GM12878 (cell line): ENCODE measurements at regions not wholly inside any gene's neighbourhood (a gene's known extent, or its start where the extent isn't known, plus 50 kb on each side); places are given as distances from the start of the nearest gene placed in this dataset.

Source experiments
- CHD4 ChIP-seq: fragments of 200-600 bp; sonication (generic); IDR thresholded peaks from 2 replicates; pipeline ENCODE4 v1.6.1; 2016; ENCODE audit warnings: mild to moderate bottlenecking
- CTCF ChIP-seq, 3 experiments: IDR thresholded peaks in 2 of 3; conservative IDR thresholded peaks in 1 of 3; 2 replicates each; pipeline ENCODE4 v1.5.1; 2011; ENCODE audit warnings: low read depth in 3 of 3, low read length in 3 of 3, mild to moderate bottlenecking in 3 of 3, control low read depth in 2 of 3, moderate library complexity in 2 of 3, inconsistent platforms in 1 of 3, mixed read lengths in 1 of 3; ENCODE audit not compliant: control insufficient read depth in 2 of 3, insufficient read depth in 1 of 3; ENCODE audit errors: extremely low read depth in 1 of 3
- EZH2 ChIP-seq: IDR thresholded peaks from 2 replicates; pipeline ENCODE4 v1.6.1; 2012; ENCODE audit warnings: low read depth, mild to moderate bottlenecking, control low read depth, inconsistent platforms, low read length, borderline replicate concordance; ENCODE audit not compliant: control insufficient read depth
- NKRF ChIP-seq: fragments of 450-650 bp; conservative IDR thresholded peaks from 2 replicates; pipeline ENCODE4 v1.6.1; 2017; ENCODE audit warnings: mild to moderate bottlenecking, moderate library complexity
- PRDM15 ChIP-seq: fragments of 450-650 bp; formaldehyde crosslinking; IDR thresholded peaks from 2 replicates; pipeline ENCODE4 v1.4.0; 2020; ENCODE audit warnings: mild to moderate bottlenecking, moderate library complexity
- RAD21 ChIP-seq: IDR thresholded peaks from 2 replicates; pipeline ENCODE4 v1.6.1; 2011; ENCODE audit warnings: mild to moderate bottlenecking, low read depth, low read length, moderate library complexity; ENCODE audit not compliant: insufficient read depth
- ZZZ3 ChIP-seq: IDR thresholded peaks from 2 replicates; pipeline ENCODE4 v1.6.1; 2011; ENCODE audit warnings: low read depth; ENCODE audit not compliant: control insufficient read depth, insufficient read length

- TF ChIP-seq EZH2 (no peak), NKRF (no peak), CHD4 (no peak), CTCF (IDR thresholded peaks at IDR 0.05 in 2 of 3, conservative IDR thresholded peaks at IDR 0.05 in 1 of 3; ENCODE audit: control insufficient read depth in 2 of 3, extremely low read depth in 1 of 3, insufficient read depth in 1 of 3, low read depth in 3 of 3, low read length in 3 of 3) (no peak), ZZZ3 (no peak), PRDM15 (CRISPR knock-in tag) (no peak), RAD21 (no peak)
These were observed 84.4 kb upstream of the YWHAQ start for GRCh38 chr2:9715238-9715637.
